ENCODE measurements at regions not wholly inside any gene's neighbourhood (a gene's known extent, or its start where the extent isn't known, plus 50 kb on each side); places are given as distances from the start of the nearest gene placed in this dataset.

DNA sequence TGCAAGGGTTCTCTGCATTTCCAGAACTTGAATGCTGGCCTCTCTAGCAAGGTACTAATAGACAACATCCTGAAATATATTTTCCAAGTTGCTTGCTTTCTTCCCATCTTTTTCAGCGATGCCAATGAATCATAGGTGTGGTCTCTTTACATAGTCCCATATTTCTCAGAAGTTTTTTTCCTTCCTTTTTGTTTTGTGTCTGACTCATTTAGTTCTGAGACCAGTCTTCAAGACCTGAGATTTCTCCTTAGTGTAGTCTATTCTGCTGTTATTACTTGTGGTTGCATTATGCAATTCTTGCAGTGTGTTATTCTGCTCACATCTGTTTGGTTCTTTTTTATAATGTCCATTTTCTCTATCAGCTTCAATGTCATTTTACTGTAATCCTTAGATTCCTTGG lies 1265.0 kb upstream of the ALCAM start:
- Mint-ChIP-seq H3K4me1 (ENCODE audit: low read depth) (no peaks in the 10 kb centered on the region), H3K27me3 (ENCODE audit: low read depth) (no peaks in the 10 kb centered on the region), H3K27ac (no peak overlapping the region), H3K9me3 (ENCODE audit: insufficient read depth) (no peaks in the 10 kb centered on the region), H3K4me3 (no peak overlapping the region), H3K36me3 (ENCODE audit: low read depth) (no peaks in the 10 kb centered on the region)
- DNase-seq (no peak), ATAC-seq (no peak)
- ChIA-PET POLR2A (no interaction called here), CTCF (interaction anchor here (0.9 kb wide), 1 partner anchor 254 kb away, joined by 3 read pairs; no protein-coding TSS in a partner anchor)

GRCh38 chr3:104102386-104102785 lies 1264.3 kb upstream of the ALCAM start:
- H3K27me3 Mint-ChIP-seq (ENCODE audit: low read depth): no peaks in the 10 kb centered on the region
- H3K9me3 Mint-ChIP-seq (ENCODE audit: insufficient read depth): no peaks in the 10 kb centered on the region
- DNase-seq: no peak
- ATAC-seq: no peak
- no peak overlapping the region for H3K4me3 Mint-ChIP-seq
- no peaks in the 10 kb centered on the region for H3K4me1 Mint-ChIP-seq (ENCODE audit: low read depth)
- H3K36me3 Mint-ChIP-seq (ENCODE audit: low read depth): no peaks in the 10 kb centered on the region
- no peak overlapping the region for H3K27ac Mint-ChIP-seq
- ChIA-PET CTCF (interaction anchor here (0.9 kb wide), 1 partner anchor 254 kb away, joined by 3 read pairs; no protein-coding TSS in a partner anchor), POLR2A (no interaction called here)

GRCh38 chr3:104106276-104106675 lies 1260.4 kb upstream of the ALCAM start:
- POLR2A ChIA-PET: no interaction called here
- Mint-ChIP-seq H3K4me1 (ENCODE audit: low read depth) (no peaks in the 10 kb centered on the region), H3K9me3 (ENCODE audit: insufficient read depth) (no peaks in the 10 kb centered on the region), H3K36me3 (ENCODE audit: low read depth) (no peaks in the 10 kb centered on the region), H3K27me3 (ENCODE audit: low read depth) (no peaks in the 10 kb centered on the region), H3K27ac (no peak overlapping the region), H3K4me3 (no peak overlapping the region)
- DNase-seq: no peak
- no peak for ATAC-seq
- CTCF ChIA-PET: no interaction called here

DNA sequence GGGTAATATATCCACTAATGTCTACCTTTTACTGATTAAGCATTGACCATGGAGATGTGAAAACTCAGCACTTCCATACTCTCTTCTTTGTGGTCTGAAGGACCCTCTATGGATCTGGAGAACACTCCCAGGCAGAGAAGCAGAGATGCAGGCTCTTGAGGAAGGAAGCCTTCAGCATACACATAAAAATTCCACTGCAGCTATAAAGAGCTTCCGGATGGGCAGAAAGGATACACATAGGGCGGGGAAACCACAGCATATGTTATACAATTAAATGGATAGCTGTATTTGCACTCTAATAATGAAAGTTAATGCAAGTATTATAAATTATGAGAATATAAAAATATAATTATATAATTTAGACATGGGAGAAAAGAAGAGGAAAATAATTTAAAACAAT lies 1258.2 kb upstream of the ALCAM start:
- peaks cover 5% of the 10 kb centered on the region for H3K9me3 Mint-ChIP-seq (ENCODE audit: insufficient read depth)
- CTCF ChIA-PET: no interaction called here

GRCh38 chr3:104126463-104126862 lies 1240.2 kb upstream of the ALCAM start:
- ATAC-seq (no peak), DNase-seq (no peak)
- H3K27ac Mint-ChIP-seq: no peak overlapping the region
- no peaks in the 10 kb centered on the region for H3K36me3 Mint-ChIP-seq (ENCODE audit: low read depth)
- ChIA-PET POLR2A (no interaction called here), CTCF (no interaction called here)
- no peaks in the 10 kb centered on the region for H3K27me3 Mint-ChIP-seq (ENCODE audit: low read depth)
- no peaks in the 10 kb centered on the region for H3K4me1 Mint-ChIP-seq (ENCODE audit: low read depth)
- H3K9me3 Mint-ChIP-seq (ENCODE audit: insufficient read depth): no peaks in the 10 kb centered on the region
- no peak overlapping the region for H3K4me3 Mint-ChIP-seq

More for the DNA sequence above, 1258.2 kb upstream of the ALCAM start:
- no peaks in the 10 kb centered on the region for H3K36me3 Mint-ChIP-seq (ENCODE audit: low read depth)
- ATAC-seq (no peak), DNase-seq (no peak)
- no peaks in the 10 kb centered on the region for H3K4me1 Mint-ChIP-seq (ENCODE audit: low read depth)
- POLR2A ChIA-PET: no interaction called here
- H3K27ac Mint-ChIP-seq: no peak overlapping the region
- H3K27me3 Mint-ChIP-seq (ENCODE audit: low read depth): no peaks in the 10 kb centered on the region
- H3K4me3 Mint-ChIP-seq: no peak overlapping the region

DNA sequence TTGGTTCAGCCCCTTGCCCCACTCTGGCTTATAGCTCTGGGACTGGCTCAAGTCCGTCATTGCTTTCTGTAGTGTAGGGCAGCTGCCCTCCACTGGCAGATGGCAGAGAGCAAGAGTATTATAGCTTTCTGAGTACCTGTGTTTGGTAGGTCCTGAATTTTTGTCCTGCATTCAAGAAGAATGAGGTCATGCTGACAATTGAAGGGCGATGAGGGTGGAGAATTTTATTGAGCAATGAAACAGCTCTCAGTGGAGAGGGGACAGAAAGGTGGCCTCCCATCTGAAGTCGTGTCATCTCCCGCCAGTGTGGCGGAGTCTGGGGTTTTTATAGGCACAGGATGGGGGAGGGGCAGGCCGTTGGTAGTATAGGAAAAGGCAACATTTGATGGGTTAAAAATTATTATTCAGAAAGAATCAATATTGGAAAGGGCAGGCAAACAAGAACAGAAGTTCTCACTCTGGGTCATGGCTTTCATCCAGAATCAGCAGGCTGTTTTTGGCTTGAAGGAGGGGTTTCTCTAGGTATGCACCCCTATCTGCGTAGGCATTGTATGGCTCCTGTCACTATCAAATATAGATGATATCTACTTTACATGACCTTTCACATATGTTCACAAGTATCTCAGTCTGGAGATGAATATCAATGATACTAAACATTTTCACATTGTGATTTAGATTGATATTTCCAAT lies 1239.7 kb upstream of the ALCAM start:
- DNase-seq: no peak
- no peaks in the 10 kb centered on the region for H3K27me3 Mint-ChIP-seq (ENCODE audit: low read depth)
- no peak for ATAC-seq
- no peaks in the 10 kb centered on the region for H3K36me3 Mint-ChIP-seq (ENCODE audit: low read depth)
- H3K27ac Mint-ChIP-seq: no peak overlapping the region
- POLR2A ChIA-PET: no interaction called here
- H3K4me1 Mint-ChIP-seq (ENCODE audit: low read depth): no peaks in the 10 kb centered on the region
- no peaks in the 10 kb centered on the region for H3K9me3 Mint-ChIP-seq (ENCODE audit: insufficient read depth)
- H3K4me3 Mint-ChIP-seq: no peak overlapping the region
- CTCF ChIA-PET: no interaction called here

DNA sequence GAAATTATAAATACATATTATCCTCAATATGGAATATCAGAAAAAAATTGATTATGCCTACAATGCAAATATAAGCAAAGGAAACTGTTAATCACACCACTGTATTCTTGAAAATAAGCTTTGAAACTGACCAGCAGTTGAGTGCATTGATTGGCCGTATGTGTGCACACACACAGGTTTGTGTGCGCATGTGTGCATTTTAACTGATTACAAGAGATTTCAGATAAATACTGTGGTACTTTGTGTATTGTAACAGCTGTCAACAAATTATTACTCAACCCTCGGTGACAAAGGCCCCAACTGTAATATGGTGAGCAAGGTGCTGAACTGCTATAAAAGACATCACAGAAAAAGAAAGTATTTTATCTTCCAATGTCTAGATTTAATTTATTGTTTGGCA lies 1238.9 kb upstream of the ALCAM start:
- no peak overlapping the region for H3K4me3 Mint-ChIP-seq
- CTCF ChIA-PET: no interaction called here
- H3K36me3 Mint-ChIP-seq (ENCODE audit: low read depth): no peaks in the 10 kb centered on the region
- no peak overlapping the region for H3K27ac Mint-ChIP-seq
- DNase-seq (no peak), ATAC-seq (no peak)
- H3K9me3 Mint-ChIP-seq (ENCODE audit: insufficient read depth): no peaks in the 10 kb centered on the region
- no peaks in the 10 kb centered on the region for H3K4me1 Mint-ChIP-seq (ENCODE audit: low read depth)
- no peaks in the 10 kb centered on the region for H3K27me3 Mint-ChIP-seq (ENCODE audit: low read depth)
- POLR2A ChIA-PET: no interaction called here

DNA sequence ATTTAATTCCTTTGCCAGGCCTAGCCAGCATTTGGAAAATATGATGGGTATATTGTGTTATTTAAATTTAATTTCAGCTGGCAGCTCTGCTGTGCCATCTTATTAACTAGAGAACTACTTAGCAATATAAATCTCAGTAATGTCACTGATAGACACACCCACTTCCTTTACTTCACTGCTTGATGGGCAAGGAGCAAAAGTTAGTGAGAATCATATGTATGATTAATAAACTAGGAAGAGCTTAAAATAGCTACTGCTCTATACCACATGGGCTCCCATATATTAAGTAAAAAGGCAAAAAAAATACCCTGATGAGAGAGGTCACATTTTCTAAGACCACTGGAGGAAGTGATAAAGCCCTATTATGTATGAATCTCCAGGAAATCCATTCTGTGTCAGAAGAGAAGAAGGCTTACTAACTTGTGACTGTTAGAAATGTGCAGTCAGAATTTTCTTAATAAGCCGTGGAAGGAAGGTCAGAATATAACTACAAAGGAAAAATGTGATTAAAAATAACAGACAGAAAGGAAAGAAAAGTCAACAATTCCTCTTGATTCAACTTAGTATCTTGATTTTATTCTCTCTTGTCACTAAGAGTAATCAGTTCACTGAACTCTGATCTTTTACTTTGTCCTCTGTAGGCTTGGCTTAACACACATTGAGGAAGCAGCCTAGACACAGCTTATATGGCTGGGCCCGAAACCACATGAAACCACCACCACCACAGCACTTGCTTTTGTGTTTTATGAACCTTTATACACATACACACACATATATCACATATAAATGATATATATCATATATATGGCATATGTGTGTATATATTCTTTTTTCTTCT lies 1233.9 kb upstream of the ALCAM start:
- Mint-ChIP-seq H3K27ac (no peak overlapping the region), H3K4me1 (ENCODE audit: low read depth) (no peaks in the 10 kb centered on the region), H3K27me3 (ENCODE audit: low read depth) (no peaks in the 10 kb centered on the region), H3K9me3 (ENCODE audit: insufficient read depth) (no peaks in the 10 kb centered on the region), H3K36me3 (ENCODE audit: low read depth) (no peaks in the 10 kb centered on the region), H3K4me3 (no peak overlapping the region)
- ChIA-PET POLR2A (no interaction called here), CTCF (no interaction called here)
- DNase-seq (no peak), ATAC-seq (no peak)

- H3K36me3 Mint-ChIP-seq (ENCODE audit: low read depth): no peaks in the 10 kb centered on the region
- POLR2A ChIA-PET: no interaction called here
- CTCF ChIA-PET: no interaction called here
- no peak overlapping the region for H3K4me3 Mint-ChIP-seq
- ATAC-seq: no peak
- H3K27me3 Mint-ChIP-seq (ENCODE audit: low read depth): no peaks in the 10 kb centered on the region
- no peak for DNase-seq
- H3K4me1 Mint-ChIP-seq (ENCODE audit: low read depth): no peaks in the 10 kb centered on the region
- H3K27ac Mint-ChIP-seq: no peak overlapping the region
- H3K9me3 Mint-ChIP-seq (ENCODE audit: insufficient read depth): no peaks in the 10 kb centered on the region
These were observed 1233.1 kb upstream of the ALCAM start for GRCh38 chr3:104133630-104134029.

- no peaks in the 10 kb centered on the region for H3K4me1 Mint-ChIP-seq (ENCODE audit: low read depth)
- no peaks in the 10 kb centered on the region for H3K9me3 Mint-ChIP-seq (ENCODE audit: insufficient read depth)
- ATAC-seq: no peak
- H3K36me3 Mint-ChIP-seq (ENCODE audit: low read depth): no peaks in the 10 kb centered on the region
- H3K4me3 Mint-ChIP-seq: no peak overlapping the region
- no peak overlapping the region for H3K27ac Mint-ChIP-seq
- ChIA-PET CTCF (no interaction called here), POLR2A (no interaction called here)
- no peak for DNase-seq
- no peaks in the 10 kb centered on the region for H3K27me3 Mint-ChIP-seq (ENCODE audit: low read depth)
These were observed 1229.6 kb upstream of the ALCAM start for GRCh38 chr3:104137116-104137515.

DNA sequence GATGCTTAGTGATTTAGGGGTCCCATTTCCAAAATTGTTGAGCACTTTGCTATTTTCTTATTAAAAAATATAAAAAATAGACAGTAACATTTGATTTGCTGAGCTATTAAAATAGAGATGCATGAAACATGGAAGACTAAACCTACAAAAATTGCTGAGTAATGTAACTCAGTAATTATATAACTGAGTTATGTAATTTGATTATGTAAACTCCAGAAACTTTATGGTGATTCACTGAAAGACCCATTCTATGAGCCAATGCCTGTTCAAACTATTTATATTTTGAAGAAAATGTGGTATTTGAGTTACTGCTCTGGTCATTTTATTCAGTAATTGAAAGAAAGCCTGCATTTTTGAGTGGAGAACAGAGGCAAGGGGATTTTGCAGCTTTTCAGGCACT lies 1221.5 kb upstream of the ALCAM start:
- ATAC-seq (no peak), DNase-seq (no peak)
- H3K9me3 Mint-ChIP-seq (ENCODE audit: insufficient read depth): peaks cover 4% of the 10 kb centered on the region
- H3K4me3 Mint-ChIP-seq: no peak overlapping the region
- ChIA-PET CTCF (no interaction called here), POLR2A (no interaction called here)
- no peak overlapping the region for H3K27ac Mint-ChIP-seq
- no peaks in the 10 kb centered on the region for H3K36me3 Mint-ChIP-seq (ENCODE audit: low read depth)
- H3K27me3 Mint-ChIP-seq (ENCODE audit: low read depth): no peaks in the 10 kb centered on the region
- no peaks in the 10 kb centered on the region for H3K4me1 Mint-ChIP-seq (ENCODE audit: low read depth)

GRCh38 chr3:104149154-104149553 lies 1217.6 kb upstream of the ALCAM start:
- no peak for DNase-seq
- ATAC-seq: no peak
- ChIA-PET POLR2A (no interaction called here), CTCF (no interaction called here)
- H3K36me3 Mint-ChIP-seq (ENCODE audit: low read depth): no peaks in the 10 kb centered on the region
- H3K4me3 Mint-ChIP-seq: no peak overlapping the region
- H3K4me1 Mint-ChIP-seq (ENCODE audit: low read depth): no peaks in the 10 kb centered on the region
- H3K9me3 Mint-ChIP-seq (ENCODE audit: insufficient read depth): peaks cover 4% of the 10 kb centered on the region
- H3K27ac Mint-ChIP-seq: no peak overlapping the region
- H3K27me3 Mint-ChIP-seq (ENCODE audit: low read depth): no peaks in the 10 kb centered on the region

DNA sequence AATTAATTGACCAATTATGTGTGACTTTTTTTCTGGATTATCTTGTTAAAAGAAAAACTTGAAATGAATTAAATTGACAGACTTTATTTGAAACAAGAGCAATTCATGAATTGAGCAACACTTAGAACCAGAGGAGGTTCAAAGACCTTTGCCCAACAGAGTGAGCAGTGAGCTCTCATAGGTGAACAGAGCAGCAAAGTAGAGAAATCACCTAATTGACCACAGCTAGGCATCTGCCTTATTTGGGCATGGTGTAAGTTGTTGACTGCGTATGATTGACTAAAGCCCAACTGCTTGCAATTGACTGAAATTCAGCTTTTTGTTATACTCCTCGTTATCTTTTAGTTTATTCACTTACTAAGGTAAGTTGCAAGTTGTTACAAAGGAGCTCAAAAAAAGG lies 1216.0 kb upstream of the ALCAM start:
- Mint-ChIP-seq H3K4me3 (no peak overlapping the region), H3K9me3 (ENCODE audit: insufficient read depth) (peaks cover 4% of the 10 kb centered on the region)

More for the DNA sequence above, 1216.0 kb upstream of the ALCAM start:
- H3K27ac Mint-ChIP-seq: no peak overlapping the region
- CTCF ChIA-PET: no interaction called here
- H3K27me3 Mint-ChIP-seq (ENCODE audit: low read depth): no peaks in the 10 kb centered on the region
- no peaks in the 10 kb centered on the region for H3K36me3 Mint-ChIP-seq (ENCODE audit: low read depth)
- DNase-seq (no peak), ATAC-seq (no peak)
- POLR2A ChIA-PET: no interaction called here
- no peaks in the 10 kb centered on the region for H3K4me1 Mint-ChIP-seq (ENCODE audit: low read depth)
